Liver (tissue), 8 donors: ENCODE measurements at regions not wholly inside any gene's neighbourhood (a gene's known extent, or its start where the extent isn't known, plus 50 kb on each side); places are given as distances from the start of the nearest gene placed in this dataset.

Source experiments
- DNase-seq: peaks from one replicate; pipeline ENCODE4 v3.0.0-alpha.2; 2017; ENCODE audit warnings: low spot score
- H3K27ac ChIP-seq, 2 donors: one replicate each; pipeline ENCODE4 v1.7.0; 2013; ENCODE audit warnings: inconsistent platforms in 2 of 2, low read length in 2 of 2, control low read depth in 1 of 2, low read depth in 1 of 2, mild to moderate bottlenecking in 1 of 2
- H3K27me3 ChIP-seq, 4 donors: one replicate each; pipeline versions ENCODE4 v1.6.1 to v1.7.0; 2013; ENCODE audit warnings: low read length in 3 of 4, inconsistent platforms in 1 of 4, mild to moderate bottlenecking in 1 of 4, moderate library complexity in 1 of 4; ENCODE audit not compliant: control insufficient read depth in 4 of 4, insufficient read depth in 4 of 4
- H3K36me3 ChIP-seq, 4 donors: one replicate each; pipeline versions ENCODE4 v1.6.1 to v1.7.0; 2013; ENCODE audit warnings: low read length in 3 of 4, mild to moderate bottlenecking in 3 of 4, low read depth in 1 of 4, moderate library complexity in 1 of 4; ENCODE audit not compliant: control insufficient read depth in 4 of 4, insufficient read depth in 3 of 4
- H3K4me1 ChIP-seq, 4 donors: one replicate each; pipeline versions ENCODE4 v1.6.1 to v1.7.0; 2013; ENCODE audit warnings: low read length in 3 of 4, mild to moderate bottlenecking in 3 of 4, moderate library complexity in 1 of 4; ENCODE audit not compliant: control insufficient read depth in 4 of 4, insufficient read depth in 4 of 4
- H3K4me3 ChIP-seq, 3 donors: one replicate each; pipeline versions ENCODE4 v1.6.1 to v1.7.0; 2013; ENCODE audit warnings: low read length in 3 of 3, control low read depth in 1 of 3, low read depth in 1 of 3, mild to moderate bottlenecking in 1 of 3
- H3K9ac ChIP-seq, 2 donors: one replicate each; pipeline ENCODE4 v1.7.0; 2013; ENCODE audit warnings: low read length in 2 of 2, mild to moderate bottlenecking in 2 of 2, moderate library complexity in 2 of 2, control low read depth in 1 of 2, low read depth in 1 of 2
- H3K9me3 ChIP-seq, 4 donors: one replicate each; pipeline versions ENCODE4 v1.6.1 to v1.7.0; 2013; ENCODE audit warnings: low read length in 3 of 4; ENCODE audit not compliant: control insufficient read depth in 4 of 4
- EGR1 ChIP-seq, 2 donors: IDR thresholded peaks; 2 replicates each; pipeline ENCODE4 v1.6.1; 2016 to 2018; ENCODE audit warnings: antibody characterized with exemption in 2 of 2, low read depth in 2 of 2
- FOXA1 ChIP-seq: IDR thresholded peaks from 2 replicates; pipeline ENCODE4 v1.6.1; 2016; ENCODE audit warnings: antibody characterized with exemption
- FOXA2 ChIP-seq: IDR thresholded peaks from 2 replicates; pipeline ENCODE4 v1.6.1; 2016; ENCODE audit warnings: antibody characterized with exemption
- GABPA ChIP-seq, 2 donors: IDR thresholded peaks in 1 of 2; conservative IDR thresholded peaks in 1 of 2; 2 replicates each; pipeline ENCODE4 v1.6.1; 2016; ENCODE audit warnings: antibody characterized with exemption in 2 of 2, mild to moderate bottlenecking in 1 of 2, moderate library complexity in 1 of 2
- HNF4A ChIP-seq, 2 donors: conservative IDR thresholded peaks; 2 replicates each; pipeline ENCODE4 v1.6.1; 2016; ENCODE audit warnings: antibody characterized with exemption in 2 of 2, mild to moderate bottlenecking in 2 of 2
- HNF4G ChIP-seq: IDR thresholded peaks from 2 replicates; pipeline ENCODE4 v1.6.1; 2016; ENCODE audit warnings: antibody characterized with exemption
- JUND ChIP-seq, 2 donors: IDR thresholded peaks; 2 replicates each; pipeline ENCODE4 v1.6.1; 2016; ENCODE audit warnings: antibody characterized with exemption in 2 of 2
- NR2F2 ChIP-seq: IDR thresholded peaks from 2 replicates; pipeline ENCODE4 v1.6.1; 2016; ENCODE audit warnings: antibody characterized with exemption
- RAD21 ChIP-seq, 2 donors: IDR thresholded peaks; 2 replicates each; pipeline ENCODE4 v1.6.1; 2016; ENCODE audit warnings: antibody characterized with exemption in 2 of 2, mild to moderate bottlenecking in 2 of 2
- RXRA ChIP-seq, 2 donors: IDR thresholded peaks; 2 replicates each; pipeline ENCODE4 v1.6.1; 2017 to 2018; ENCODE audit warnings: antibody characterized with exemption in 2 of 2, mild to moderate bottlenecking in 1 of 2
- SP1 ChIP-seq: IDR thresholded peaks from 2 replicates; pipeline ENCODE4 v1.6.1; 2018; ENCODE audit warnings: antibody characterized with exemption, mild to moderate bottlenecking
- TAF1 ChIP-seq: conservative IDR thresholded peaks from 2 replicates; pipeline ENCODE4 v1.6.1; 2016; ENCODE audit warnings: antibody characterized with exemption, mild to moderate bottlenecking
- YY1 ChIP-seq: IDR thresholded peaks from 2 replicates; pipeline ENCODE4 v1.6.1; 2016; ENCODE audit warnings: antibody characterized with exemption, mild to moderate bottlenecking
- WGBS: extraction: QIAGEN DNeasy Blood & Tissue Kit; methylation state at CpG from one replicate; pipeline ENCODE4 v1.1.7; 2013; 5-methylcytosine and 5-hydroxymethylcytosine counted together
- TF ChIP-seq, protein P1 (sequence below): IDR thresholded peaks from 2 replicates; pipeline ENCODE4 v1.6.1; 2016; ENCODE audit warnings: antibody characterized with exemption
- TF ChIP-seq, protein P2 (sequence below): IDR thresholded peaks from 2 replicates; pipeline ENCODE4 v1.6.1; 2016; ENCODE audit warnings: antibody characterized with exemption
- TF ChIP-seq, protein P3 (sequence below): IDR thresholded peaks from 2 replicates; pipeline ENCODE4 v1.6.1; 2016; ENCODE audit warnings: antibody characterized with exemption, mild to moderate bottlenecking
- TF ChIP-seq, protein P4 (sequence below): IDR thresholded peaks from 2 replicates; pipeline ENCODE4 v1.6.1; 2016; ENCODE audit warnings: antibody characterized with exemption
- TF ChIP-seq, protein P5 (sequence below): fragments of 150-350 bp; IDR thresholded peaks from 2 replicates; pipeline ENCODE4 v1.5.1; 2017; ENCODE audit warnings: improper control_type of control experiment, low read depth, low read length; ENCODE audit not compliant: missing input control
- donor health status: healthy.
- donor health status: healthy.
- donor health status: healthy.
- donor health status: healthy.
- donor health status: healthy.

DNA sequence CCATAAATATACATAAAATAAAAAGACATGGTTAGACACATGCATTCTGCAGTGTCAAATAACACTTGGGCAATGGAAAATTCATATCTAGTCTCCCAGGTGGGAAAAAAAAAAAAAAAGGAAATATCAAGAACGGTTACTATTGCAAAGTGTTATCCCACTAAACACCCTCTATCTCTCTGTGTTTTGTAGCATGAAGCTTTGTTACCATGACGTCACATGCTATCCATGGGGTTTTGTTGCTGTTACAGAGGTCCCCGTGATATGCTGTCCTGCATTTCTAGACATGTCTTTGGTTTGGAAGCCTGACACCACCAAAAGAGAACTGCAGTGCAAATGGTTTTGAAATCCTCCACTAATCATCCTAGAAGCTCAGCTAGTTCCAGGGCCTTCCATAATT, 50.7 kb upstream of the TLR3 start:
- Histone ChIP-seq H3K36me3 (no peaks in the 10 kb centered on the region), H3K9ac (no peak overlapping the region), H3K27me3 (no peaks in the 10 kb centered on the region), H3K27ac (no peak overlapping the region), H3K4me1 (peaks cover 0 to 5% (median under 1%) of the 10 kb centered on the region in 4 donors), H3K9me3 (no peaks in the 10 kb centered on the region), H3K4me3 (no peak overlapping the region)
- TF ChIP-seq GABPA (IDR thresholded peaks at IDR 0.05 in 1 of 2, conservative IDR thresholded peaks at IDR 0.05 in 1 of 2) = no peak
- TF ChIP-seq, protein P1, sequence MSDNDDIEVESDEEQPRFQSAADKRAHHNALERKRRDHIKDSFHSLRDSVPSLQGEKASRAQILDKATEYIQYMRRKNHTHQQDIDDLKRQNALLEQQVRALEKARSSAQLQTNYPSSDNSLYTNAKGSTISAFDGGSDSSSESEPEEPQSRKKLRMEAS = no peak
- no peak for TF ChIP-seq JUND (IDR thresholded peaks at IDR 0.05)
- no peak for TF ChIP-seq RAD21 (IDR thresholded peaks at IDR 0.05)
- no peak for TF ChIP-seq NR2F2
- no peak for TF ChIP-seq FOXA1
- TF ChIP-seq, protein P2, sequence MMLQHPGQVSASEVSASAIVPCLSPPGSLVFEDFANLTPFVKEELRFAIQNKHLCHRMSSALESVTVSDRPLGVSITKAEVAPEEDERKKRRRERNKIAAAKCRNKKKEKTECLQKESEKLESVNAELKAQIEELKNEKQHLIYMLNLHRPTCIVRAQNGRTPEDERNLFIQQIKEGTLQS = no peak
- TF ChIP-seq RXRA (IDR thresholded peaks at IDR 0.05) = no peak
- TF ChIP-seq SP1 = no peak
- no peak for TF ChIP-seq HNF4A (conservative IDR thresholded peaks at IDR 0.05)
- TF ChIP-seq TAF1 = no peak
- TF ChIP-seq, protein P3, sequence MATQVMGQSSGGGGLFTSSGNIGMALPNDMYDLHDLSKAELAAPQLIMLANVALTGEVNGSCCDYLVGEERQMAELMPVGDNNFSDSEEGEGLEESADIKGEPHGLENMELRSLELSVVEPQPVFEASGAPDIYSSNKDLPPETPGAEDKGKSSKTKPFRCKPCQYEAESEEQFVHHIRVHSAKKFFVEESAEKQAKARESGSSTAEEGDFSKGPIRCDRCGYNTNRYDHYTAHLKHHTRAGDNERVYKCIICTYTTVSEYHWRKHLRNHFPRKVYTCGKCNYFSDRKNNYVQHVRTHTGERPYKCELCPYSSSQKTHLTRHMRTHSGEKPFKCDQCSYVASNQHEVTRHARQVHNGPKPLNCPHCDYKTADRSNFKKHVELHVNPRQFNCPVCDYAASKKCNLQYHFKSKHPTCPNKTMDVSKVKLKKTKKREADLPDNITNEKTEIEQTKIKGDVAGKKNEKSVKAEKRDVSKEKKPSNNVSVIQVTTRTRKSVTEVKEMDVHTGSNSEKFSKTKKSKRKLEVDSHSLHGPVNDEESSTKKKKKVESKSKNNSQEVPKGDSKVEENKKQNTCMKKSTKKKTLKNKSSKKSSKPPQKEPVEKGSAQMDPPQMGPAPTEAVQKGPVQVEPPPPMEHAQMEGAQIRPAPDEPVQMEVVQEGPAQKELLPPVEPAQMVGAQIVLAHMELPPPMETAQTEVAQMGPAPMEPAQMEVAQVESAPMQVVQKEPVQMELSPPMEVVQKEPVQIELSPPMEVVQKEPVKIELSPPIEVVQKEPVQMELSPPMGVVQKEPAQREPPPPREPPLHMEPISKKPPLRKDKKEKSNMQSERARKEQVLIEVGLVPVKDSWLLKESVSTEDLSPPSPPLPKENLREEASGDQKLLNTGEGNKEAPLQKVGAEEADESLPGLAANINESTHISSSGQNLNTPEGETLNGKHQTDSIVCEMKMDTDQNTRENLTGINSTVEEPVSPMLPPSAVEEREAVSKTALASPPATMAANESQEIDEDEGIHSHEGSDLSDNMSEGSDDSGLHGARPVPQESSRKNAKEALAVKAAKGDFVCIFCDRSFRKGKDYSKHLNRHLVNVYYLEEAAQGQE = no peak
- TF ChIP-seq, protein P4, sequence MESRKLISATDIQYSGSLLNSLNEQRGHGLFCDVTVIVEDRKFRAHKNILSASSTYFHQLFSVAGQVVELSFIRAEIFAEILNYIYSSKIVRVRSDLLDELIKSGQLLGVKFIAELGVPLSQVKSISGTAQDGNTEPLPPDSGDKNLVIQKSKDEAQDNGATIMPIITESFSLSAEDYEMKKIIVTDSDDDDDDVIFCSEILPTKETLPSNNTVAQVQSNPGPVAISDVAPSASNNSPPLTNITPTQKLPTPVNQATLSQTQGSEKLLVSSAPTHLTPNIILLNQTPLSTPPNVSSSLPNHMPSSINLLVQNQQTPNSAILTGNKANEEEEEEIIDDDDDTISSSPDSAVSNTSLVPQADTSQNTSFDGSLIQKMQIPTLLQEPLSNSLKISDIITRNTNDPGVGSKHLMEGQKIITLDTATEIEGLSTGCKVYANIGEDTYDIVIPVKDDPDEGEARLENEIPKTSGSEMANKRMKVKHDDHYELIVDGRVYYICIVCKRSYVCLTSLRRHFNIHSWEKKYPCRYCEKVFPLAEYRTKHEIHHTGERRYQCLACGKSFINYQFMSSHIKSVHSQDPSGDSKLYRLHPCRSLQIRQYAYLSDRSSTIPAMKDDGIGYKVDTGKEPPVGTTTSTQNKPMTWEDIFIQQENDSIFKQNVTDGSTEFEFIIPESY = no peak
- TF ChIP-seq HNF4G = no peak
- no peak for TF ChIP-seq FOXA2
- no peak for TF ChIP-seq EGR1 (IDR thresholded peaks at IDR 0.05; ENCODE audit: low read depth in 2 of 2)
- no peak for TF ChIP-seq YY1
- TF ChIP-seq, protein P5, sequence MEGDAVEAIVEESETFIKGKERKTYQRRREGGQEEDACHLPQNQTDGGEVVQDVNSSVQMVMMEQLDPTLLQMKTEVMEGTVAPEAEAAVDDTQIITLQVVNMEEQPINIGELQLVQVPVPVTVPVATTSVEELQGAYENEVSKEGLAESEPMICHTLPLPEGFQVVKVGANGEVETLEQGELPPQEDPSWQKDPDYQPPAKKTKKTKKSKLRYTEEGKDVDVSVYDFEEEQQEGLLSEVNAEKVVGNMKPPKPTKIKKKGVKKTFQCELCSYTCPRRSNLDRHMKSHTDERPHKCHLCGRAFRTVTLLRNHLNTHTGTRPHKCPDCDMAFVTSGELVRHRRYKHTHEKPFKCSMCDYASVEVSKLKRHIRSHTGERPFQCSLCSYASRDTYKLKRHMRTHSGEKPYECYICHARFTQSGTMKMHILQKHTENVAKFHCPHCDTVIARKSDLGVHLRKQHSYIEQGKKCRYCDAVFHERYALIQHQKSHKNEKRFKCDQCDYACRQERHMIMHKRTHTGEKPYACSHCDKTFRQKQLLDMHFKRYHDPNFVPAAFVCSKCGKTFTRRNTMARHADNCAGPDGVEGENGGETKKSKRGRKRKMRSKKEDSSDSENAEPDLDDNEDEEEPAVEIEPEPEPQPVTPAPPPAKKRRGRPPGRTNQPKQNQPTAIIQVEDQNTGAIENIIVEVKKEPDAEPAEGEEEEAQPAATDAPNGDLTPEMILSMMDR = no peak
- 78% methylated on average over 3 of the region's 3 CpGs for WGBS
- DNase-seq = no peak
